GM21825 (cell line): ENCODE measurements at regions not wholly inside any gene's neighbourhood (a gene's known extent, or its start where the extent isn't known, plus 50 kb on each side); places are given as distances from the start of the nearest gene placed in this dataset.

Experiments
- ATAC-seq: cut with Tn5 transposase; IDR thresholded peaks from one replicate; pipeline ENCODE4 v1.9.1; 2021; ENCODE audit warnings: mild to moderate bottlenecking, moderate library complexity; ENCODE audit not compliant: unreplicated experiment

- no peak for ATAC-seq
These were observed 95.4 kb downstream of the BOD1L2 start for GRCh38 chr18:57242285-57242684.

- ATAC-seq = no peak
These were observed 96.8 kb downstream of the BOD1L2 start for GRCh38 chr18:57243624-57244179.

- ATAC-seq = no peak
These were observed 102.3 kb downstream of the BOD1L2 start for GRCh38 chr18:57249179-57249578.

GRCh38 chr18:57249883-57250282, 102.5 kb upstream of the ST8SIA3 start:
- no peak for ATAC-seq

GRCh38 chr18:57251747-57252146, 100.6 kb upstream of the ST8SIA3 start:
- ATAC-seq = no peak

GRCh38 chr18:57253903-57254302, 98.5 kb upstream of the ST8SIA3 start:
- ATAC-seq = no peak

- no peak for ATAC-seq
These were observed 94.1 kb upstream of the ST8SIA3 start for GRCh38 chr18:57258131-57258777.

- ATAC-seq = no peak
These were observed 84.9 kb upstream of the ST8SIA3 start for GRCh38 chr18:57267368-57267925.

- ATAC-seq = no peak
These were observed 82.6 kb upstream of the ST8SIA3 start for GRCh38 chr18:57269756-57270155.

- ATAC-seq = no peak
These were observed 82.2 kb upstream of the ST8SIA3 start for GRCh38 chr18:57270156-57270555.

GRCh38 chr18:57273194-57273593, 79.2 kb upstream of the ST8SIA3 start:
- no peak for ATAC-seq

- ATAC-seq = no peak
These were observed 77.2 kb upstream of the ST8SIA3 start for GRCh38 chr18:57275111-57275510.

- ATAC-seq = no peak
These were observed 75.5 kb upstream of the ST8SIA3 start for GRCh38 chr18:57276829-57277228.

- ATAC-seq = no peak
These were observed 73.4 kb upstream of the ST8SIA3 start for GRCh38 chr18:57278933-57279332.

GRCh38 chr18:57281519-57281918, 70.8 kb upstream of the ST8SIA3 start:
- no peak for ATAC-seq

- no peak for ATAC-seq
These were observed 65.4 kb upstream of the ST8SIA3 start for GRCh38 chr18:57286949-57287348.

- ATAC-seq = no peak
These were observed 64.6 kb upstream of the ST8SIA3 start for GRCh38 chr18:57287766-57288165.

GRCh38 chr18:57294547-57294946, 57.8 kb upstream of the ST8SIA3 start:
- ATAC-seq = no peak

- ATAC-seq = no peak
These were observed 56.0 kb upstream of the ST8SIA3 start for GRCh38 chr18:57296336-57296735.

- ATAC-seq = no peak
These were observed 55.1 kb upstream of the ST8SIA3 start for GRCh38 chr18:57297306-57297705.

GRCh38 chr18:57299931-57300330, 52.4 kb upstream of the ST8SIA3 start:
- no peak for ATAC-seq
